H1 (cell line): ENCODE measurements at regions not wholly inside any gene's neighbourhood (a gene's known extent, or its start where the extent isn't known, plus 50 kb on each side); places are given as distances from the start of the nearest gene placed in this dataset.
"Not testable (repeated sequence)": the region's sequence is repeated elsewhere in the genome, so short reads cannot be mapped to it uniquely, and the experiment has no call there.

Experiments
- CTCF ChIA-PET: fragments of 300-600 bp; sonication (Branson Sonifier 250); formaldehyde crosslinking; loops from one replicate; lab custom pipeline; 2021; ENCODE audit not compliant: partially characterized antibody; lab: Charles Lee
- POLR2A ChIA-PET: fragments of 300-600 bp; sonication (Branson Sonifier 250); formaldehyde crosslinking; loops from one replicate; lab custom pipeline; 2021; ENCODE audit warnings: inconsistent platforms; ENCODE audit not compliant: partially characterized antibody; lab: Charles Lee
- DNase-seq, 2 experiments: peaks; one replicate each; pipeline versions ENCODE4 v3.0.0 to v3.0.0-alpha.2; 2010 to 2022; ENCODE audit warnings: low spot score in 2 of 2, low read depth in 1 of 2, mixed read lengths in 1 of 2
- FAIRE-seq: peaks from 2 replicates; lab custom pipeline; 2011; peaks lifted over from hg19 to GRCh38; lab: Jason Lieb, UNC
- H2AFZ ChIP-seq: 2 replicates; pipeline ENCODE4 v1.8.1; 2012; ENCODE audit warnings: low read length, inconsistent platforms
- H2AK5ac ChIP-seq: 2 replicates; pipeline ENCODE4 v1.6.1; 2013; ENCODE audit warnings: low read depth, low read length
- H2BK120ac ChIP-seq: replicated peaks from 2 replicates; pipeline ENCODE3; 2013; ENCODE audit warnings: low read depth, low read length, inconsistent platforms
- H2BK12ac ChIP-seq: 2 replicates; pipeline ENCODE4 v1.6.1; 2013; ENCODE audit warnings: low read depth, low read length
- H2BK15ac ChIP-seq: 2 replicates; pipeline ENCODE4 v1.6.1; 2013; ENCODE audit warnings: low read length
- H2BK20ac ChIP-seq: 2 replicates; pipeline ENCODE4 v1.6.1; 2013; ENCODE audit warnings: low read length
- H2BK5ac ChIP-seq: 2 replicates; pipeline ENCODE4 v1.6.1; 2013; ENCODE audit warnings: low read depth, low read length
- H3K14ac ChIP-seq: 2 replicates; pipeline ENCODE4 v1.6.1; 2013; ENCODE audit warnings: inconsistent platforms; ENCODE audit not compliant: insufficient read length
- H3K18ac ChIP-seq: 2 replicates; pipeline ENCODE4 v1.6.1; 2013; ENCODE audit warnings: low read length; ENCODE audit errors: extremely low read depth
- H3K23ac ChIP-seq: 2 replicates; pipeline ENCODE4 v1.6.1; 2013; ENCODE audit warnings: inconsistent platforms; ENCODE audit not compliant: insufficient read length
- H3K23me2 ChIP-seq: 2 replicates; pipeline ENCODE4 v1.6.1; 2013; ENCODE audit warnings: low read depth, low read length
- H3K27ac ChIP-seq: 2 replicates; pipeline ENCODE4 v1.6.1; 2011; ENCODE audit warnings: low read depth, low read length, inconsistent platforms
- H3K27me3 ChIP-seq, 4 experiments: replicated peaks in 1 of 4; 1 replicate in 1 of 4; 2 replicates in 3 of 4; pipeline versions ENCODE4 v1.6.1 to v1.8.1; 2011 to 2013; ENCODE audit warnings: low read length in 3 of 4, mild to moderate bottlenecking in 3 of 4, inconsistent platforms in 2 of 4, mixed read lengths in 2 of 4, moderate library complexity in 1 of 4; ENCODE audit not compliant: control insufficient read depth in 3 of 4, insufficient read depth in 3 of 4; ENCODE audit errors: extremely low read depth in 1 of 4
- H3K36me3 ChIP-seq, 4 experiments: 2 replicates each; pipeline versions ENCODE4 v1.6.1 to v1.8.1; 2011 to 2013; ENCODE audit warnings: mild to moderate bottlenecking in 4 of 4, low read length in 3 of 4, moderate library complexity in 2 of 4, control low read depth in 1 of 4, inconsistent platforms in 1 of 4; ENCODE audit not compliant: insufficient read depth in 4 of 4, control insufficient read depth in 2 of 4
- H3K4ac ChIP-seq: replicated peaks from 2 replicates; pipeline ENCODE3; 2013; ENCODE audit warnings: low read length, low read depth, mixed read lengths, inconsistent platforms; ENCODE audit not compliant: insufficient read length
- H3K4me1 ChIP-seq, 4 experiments: replicated peaks in 1 of 4; 1 replicate in 1 of 4; 2 replicates in 3 of 4; pipeline versions ENCODE4 v1.6.1 to v1.8.1; 2011 to 2013; ENCODE audit warnings: low read length in 3 of 4, inconsistent platforms in 2 of 4, mixed read lengths in 1 of 4; ENCODE audit not compliant: insufficient read depth in 4 of 4, control insufficient read depth in 3 of 4
- H3K4me2 ChIP-seq, 2 experiments: 2 replicates each; pipeline versions ENCODE4 v1.6.1 to v1.8.1; 2011 to 2013; ENCODE audit warnings: low read depth in 2 of 2, low read length in 2 of 2, control low read depth in 1 of 2, inconsistent platforms in 1 of 2, mild to moderate bottlenecking in 1 of 2; ENCODE audit not compliant: insufficient read depth in 1 of 2
- H3K4me3 ChIP-seq, 4 experiments: fragments of 200-600, 300-600 bp in 1 of 4; sonication (generic), shearing (Covaris generic), sonication (Bioruptor Twin) in 1 of 4; 2 replicates each; pipeline versions ENCODE4 v1.5.1 to v1.8.1; 2011 to 2016; ENCODE audit warnings: low read length in 4 of 4, low read depth in 3 of 4, control low read depth in 2 of 4, inconsistent platforms in 2 of 4, mild to moderate bottlenecking in 2 of 4, mixed read lengths in 1 of 4, moderate library complexity in 1 of 4; ENCODE audit not compliant: insufficient read depth in 2 of 4; ENCODE audit errors: extremely low read depth in 1 of 4
- H3K56ac ChIP-seq: replicated peaks from 2 replicates; pipeline ENCODE3; 2013; ENCODE audit warnings: low read depth, mild to moderate bottlenecking, mixed read lengths, low read length, inconsistent platforms; ENCODE audit not compliant: insufficient read length
- H3K79me1 ChIP-seq: 2 replicates; pipeline ENCODE4 v1.6.1; 2013; ENCODE audit warnings: low read depth, low read length, control low read depth
- H3K79me2 ChIP-seq, 2 experiments: 2 replicates each; pipeline versions ENCODE4 v1.6.1 to v1.8.1; 2012 to 2013; ENCODE audit warnings: low read length in 2 of 2, mild to moderate bottlenecking in 2 of 2, inconsistent platforms in 1 of 2; ENCODE audit not compliant: insufficient read depth in 2 of 2, control insufficient read depth in 1 of 2
- H3K9ac ChIP-seq, 4 experiments: replicated peaks in 1 of 4; 1 replicate in 1 of 4; 2 replicates in 3 of 4; pipeline versions ENCODE4 v1.6.1 to v1.8.1; 2011 to 2013; ENCODE audit warnings: low read depth in 3 of 4, low read length in 3 of 4, control low read depth in 2 of 4, mild to moderate bottlenecking in 2 of 4, moderate library complexity in 2 of 4, inconsistent platforms in 1 of 4; ENCODE audit errors: extremely low read depth in 1 of 4
- H3K9me3 ChIP-seq, 2 experiments: 2 replicates each; pipeline versions ENCODE4 v1.6.1 to v1.8.1; 2012 to 2013; ENCODE audit warnings: mild to moderate bottlenecking in 2 of 2, moderate library complexity in 2 of 2, control low read depth in 1 of 2, inconsistent platforms in 1 of 2, low read depth in 1 of 2, low read length in 1 of 2, mixed read lengths in 1 of 2; ENCODE audit not compliant: insufficient read depth in 2 of 2
- H4K20me1 ChIP-seq, 2 experiments: replicated peaks in 1 of 2; 2 replicates each; pipeline versions ENCODE3 to v1.8.1; 2011 to 2013; ENCODE audit warnings: inconsistent platforms in 2 of 2, low read length in 2 of 2, mild to moderate bottlenecking in 1 of 2; ENCODE audit not compliant: insufficient read depth in 2 of 2, control insufficient read depth in 1 of 2
- H4K5ac ChIP-seq: 2 replicates; pipeline ENCODE4 v1.6.1; 2013; ENCODE audit warnings: low read length, low read depth, mixed read lengths, inconsistent platforms; ENCODE audit not compliant: insufficient read length
- H4K8ac ChIP-seq: 2 replicates; pipeline ENCODE4 v1.8.0; 2013; ENCODE audit warnings: mild to moderate bottlenecking, moderate library complexity, low read length, inconsistent platforms; ENCODE audit not compliant: insufficient read depth; ENCODE audit errors: extremely low read depth
- H4K91ac ChIP-seq: replicated peaks from 2 replicates; pipeline ENCODE3; 2013; ENCODE audit warnings: low read length, mixed read lengths, inconsistent platforms; ENCODE audit not compliant: insufficient read length
- WGBS, 2 experiments: shearing (Covaris generic) in 1 of 2; methylation state at CpG; one replicate each; pipeline versions ENCODE4 v1.1.6 to v1.1.7; 2013 to 2015; ENCODE audit warnings: low lambda C conversion rate in 2 of 2, mixed read lengths in 2 of 2, inconsistent platforms in 1 of 2, low coverage in 1 of 2, missing lambda C conversion rate in 1 of 2; ENCODE audit not compliant: insufficient replicate concordance in 2 of 2, insufficient coverage in 1 of 2, insufficient read length in 1 of 2; ENCODE audit errors: extremely low coverage in 1 of 2, missing lambda C conversion rate in 1 of 2; 5-methylcytosine and 5-hydroxymethylcytosine counted together

GRCh38 chr2:129570812-129571211 is 408.7 kb upstream of the RAB6C start:
- DNase-seq, FAIRE-seq, H2BK15ac ChIP-seq, H3K56ac ChIP-seq, H3K36me3 ChIP-seq, POLR2A ChIA-PET, H2AFZ ChIP-seq, H2BK120ac ChIP-seq, H3K4me3 ChIP-seq, H2BK12ac ChIP-seq, H3K27me3 ChIP-seq, H4K8ac ChIP-seq, H4K5ac ChIP-seq, H3K79me1 ChIP-seq, H2BK5ac ChIP-seq, H3K9me3 ChIP-seq, H3K14ac ChIP-seq, H3K4me1 ChIP-seq, H3K9ac ChIP-seq, CTCF ChIA-PET, H3K23me2 ChIP-seq, H3K18ac ChIP-seq, H3K27ac ChIP-seq, H2BK20ac ChIP-seq, H3K23ac ChIP-seq, H3K4ac ChIP-seq, H4K20me1 ChIP-seq, H3K79me2 ChIP-seq, H2AK5ac ChIP-seq, H4K91ac ChIP-seq, H3K4me2 ChIP-seq: not testable (repeated sequence)
- WGBS, 2 experiments: 98% methylated on average over 2 of the region's 2 CpGs; no CpG with 5 or more reads in 1 of the 2 experiments
